Retina (tissue), 1 donor: ENCODE measurements at regions not wholly inside any gene's neighbourhood (a gene's known extent, or its start where the extent isn't known, plus 50 kb on each side); places are given as distances from the start of the nearest gene placed in this dataset.
"Not testable (repeated sequence)": the region's sequence is repeated elsewhere in the genome, so short reads cannot be mapped to it uniquely, and the experiment has no call there.

Experiments used
- DNase-seq: peaks from one replicate; pipeline ENCODE4 v3.0.0-alpha.2; 2016

DNA sequence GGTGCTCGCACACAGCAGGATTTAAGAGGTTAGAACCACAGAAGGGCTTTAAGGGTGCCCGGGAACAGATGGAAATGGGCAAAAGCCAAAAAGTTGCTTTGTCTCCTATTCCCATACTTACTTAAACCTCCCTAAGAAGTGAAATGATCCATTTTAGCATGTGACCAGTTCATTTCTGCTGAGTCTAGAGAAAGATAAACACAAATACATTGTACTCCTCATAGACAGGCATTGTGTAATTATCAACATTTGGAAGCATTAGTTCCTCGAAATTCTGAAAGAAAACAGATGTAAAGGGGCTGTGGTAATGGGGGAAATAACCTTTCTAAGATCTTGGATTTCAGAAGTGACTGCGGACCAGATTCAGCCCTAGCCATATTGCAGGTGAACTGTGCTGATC, 178.3 kb downstream of the CYB561 start:
- no peak for DNase-seq

DNA sequence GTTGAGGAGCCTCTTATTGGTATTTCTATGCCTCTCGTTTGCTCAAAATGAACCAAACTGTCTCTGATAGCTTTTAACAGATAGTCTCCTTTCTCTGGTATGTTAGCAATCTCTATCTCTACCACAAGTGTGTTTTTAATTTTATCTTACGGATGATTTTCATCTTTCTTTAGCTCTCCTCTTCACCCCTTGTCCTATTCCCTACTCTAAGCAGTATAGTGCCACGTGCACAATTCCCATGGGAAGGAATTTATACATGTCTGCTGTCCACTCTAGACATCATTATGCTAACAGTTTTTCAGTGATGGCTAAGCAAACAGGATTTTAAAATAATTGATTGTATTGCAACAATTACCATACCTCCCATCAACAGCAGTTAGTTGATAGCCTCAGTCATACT, 177.3 kb downstream of the CYB561 start:
- DNase-seq: no peak

DNA sequence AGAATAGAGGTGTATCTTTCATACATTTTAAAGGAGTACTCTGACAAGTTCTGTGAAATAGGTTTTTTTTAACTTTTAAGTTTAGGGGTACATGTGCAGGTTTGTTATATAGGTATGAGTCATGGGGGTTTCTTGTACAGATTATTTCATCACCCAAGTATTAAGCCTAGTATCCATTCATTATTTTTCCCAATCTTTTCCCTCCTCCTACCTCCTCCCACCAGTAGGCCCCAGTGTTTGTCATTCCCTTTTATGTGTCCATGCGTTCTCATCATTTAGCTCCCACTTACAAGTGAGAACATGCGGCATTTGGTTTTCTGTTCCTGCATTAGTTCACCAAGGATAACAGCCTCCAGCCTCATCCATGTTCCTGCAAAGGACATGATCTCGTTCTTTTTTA, 175.5 kb downstream of the CYB561 start:
- DNase-seq: no peak

DNA sequence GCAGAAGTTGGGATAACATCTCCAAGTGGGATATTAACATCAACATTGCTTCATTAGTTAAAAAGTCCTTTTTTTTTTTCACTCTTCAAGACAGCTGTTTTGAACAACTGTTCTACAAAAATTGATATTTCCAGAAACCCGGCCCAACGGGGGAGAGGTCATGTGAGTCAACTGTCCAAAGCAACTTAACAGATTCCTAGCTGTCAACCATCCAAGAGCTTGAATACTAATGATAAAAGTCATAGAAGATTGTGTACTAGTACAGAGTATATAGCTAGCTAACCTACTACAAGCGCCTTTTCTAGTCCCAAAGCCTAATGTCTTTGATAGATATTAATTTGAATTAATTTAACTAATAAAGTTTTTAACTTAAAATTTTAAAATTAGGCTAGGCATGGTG, 172.0 kb downstream of the CYB561 start:
- DNase-seq: no peak

DNA sequence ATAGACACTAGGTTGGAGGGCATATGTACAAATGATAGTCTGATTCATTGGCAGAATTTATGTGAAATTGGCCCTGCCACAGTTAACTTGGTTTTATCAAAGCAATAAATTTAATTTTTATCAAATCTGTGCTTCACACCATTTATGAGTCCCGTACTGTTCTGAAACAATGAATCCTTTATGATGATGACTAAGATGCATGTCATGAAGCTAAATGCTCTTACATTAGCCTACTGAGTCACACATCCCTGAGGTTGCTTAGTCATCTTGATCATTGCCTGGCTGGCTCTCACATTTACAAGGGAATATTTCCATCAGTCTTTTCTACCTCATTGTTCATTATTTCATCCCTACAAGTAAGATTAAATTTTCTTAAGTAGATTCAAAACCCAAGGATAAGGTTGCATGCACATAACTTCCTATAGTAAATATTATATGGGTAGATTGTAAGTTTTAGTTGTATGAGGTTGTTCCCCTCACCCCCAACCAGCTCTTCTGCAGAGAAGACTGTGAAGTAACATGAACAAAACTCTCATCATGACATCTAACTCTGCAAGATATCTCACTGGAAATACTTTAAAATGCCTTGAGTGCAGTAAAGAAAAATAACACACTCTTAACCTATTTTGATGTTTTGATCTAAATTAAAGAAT, 170.7 kb downstream of the CYB561 start:
- no peak for DNase-seq

DNA sequence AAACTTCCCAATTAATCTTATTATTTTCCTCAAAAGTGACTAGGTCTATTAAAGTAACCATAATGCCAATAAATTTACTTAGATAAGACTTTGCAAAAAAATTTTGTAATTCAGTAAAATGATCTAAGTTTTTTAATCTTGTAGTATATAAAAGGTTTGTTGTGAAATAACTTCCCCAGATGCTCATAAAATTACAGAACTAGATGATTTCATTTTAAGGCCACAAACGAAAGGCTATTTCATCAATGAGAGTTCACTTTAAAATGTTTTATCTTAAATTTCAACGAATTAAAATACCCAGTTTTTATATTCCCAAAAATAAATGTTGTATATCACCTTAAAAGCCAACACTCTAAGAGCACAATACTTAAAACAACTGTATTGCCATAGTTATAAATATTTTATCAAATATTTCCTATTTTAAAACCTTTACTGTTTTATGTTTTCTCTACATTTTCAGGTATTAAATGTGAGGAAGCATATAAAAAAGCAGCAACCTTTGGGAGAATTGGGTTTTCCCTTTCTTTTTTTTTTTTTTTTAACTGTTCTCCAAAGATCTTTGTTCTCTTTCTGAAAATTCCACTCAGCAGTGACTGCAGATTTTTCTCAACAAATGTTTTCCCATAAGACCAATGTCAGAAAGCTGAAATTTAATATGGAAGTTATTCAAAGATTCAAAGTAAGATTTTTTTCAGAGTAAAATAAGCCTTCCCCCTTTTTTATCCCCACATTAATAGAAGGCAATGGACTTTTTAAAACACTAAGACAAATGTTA, 169.9 kb downstream of the CYB561 start:
- DNase-seq: no peak

DNA sequence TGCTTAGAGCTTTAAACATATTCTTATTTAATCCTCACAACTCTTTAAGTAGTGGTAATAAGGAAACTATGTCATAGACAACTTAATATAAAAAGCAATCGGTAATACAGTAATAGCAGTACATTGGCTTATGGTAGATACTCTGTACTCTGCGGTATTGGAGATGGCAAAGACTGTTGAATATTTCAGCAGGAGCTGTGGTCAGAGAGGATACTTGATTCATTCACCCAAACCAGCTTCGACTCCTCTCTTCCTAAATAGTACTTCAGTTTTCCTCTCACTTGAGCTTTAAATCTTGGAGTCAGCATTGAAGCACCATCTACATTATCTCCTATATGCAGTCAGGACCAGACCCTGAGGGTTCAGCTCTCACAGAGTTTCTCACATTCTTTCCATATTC, 169.3 kb downstream of the CYB561 start:
- DNase-seq: no peak

DNA sequence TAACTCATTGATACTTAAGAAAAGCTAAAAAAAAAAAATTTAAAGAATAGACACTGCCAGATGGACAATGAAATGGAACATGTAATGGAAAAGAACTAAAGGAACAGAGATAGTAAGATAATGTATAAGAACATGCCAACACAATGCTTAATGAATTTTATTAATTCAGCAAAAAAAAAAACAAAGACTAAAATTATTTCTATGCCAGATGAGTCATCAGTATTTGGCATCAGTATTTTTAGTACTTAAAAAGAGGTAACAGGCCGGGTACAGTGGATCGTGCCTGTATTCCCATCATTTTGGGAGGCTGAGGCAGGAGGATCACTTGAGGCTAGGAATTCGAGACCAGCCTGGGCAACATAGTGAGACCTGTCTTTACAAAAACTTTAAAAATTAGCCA, 168.5 kb downstream of the CYB561 start:
- no peak for DNase-seq

DNA sequence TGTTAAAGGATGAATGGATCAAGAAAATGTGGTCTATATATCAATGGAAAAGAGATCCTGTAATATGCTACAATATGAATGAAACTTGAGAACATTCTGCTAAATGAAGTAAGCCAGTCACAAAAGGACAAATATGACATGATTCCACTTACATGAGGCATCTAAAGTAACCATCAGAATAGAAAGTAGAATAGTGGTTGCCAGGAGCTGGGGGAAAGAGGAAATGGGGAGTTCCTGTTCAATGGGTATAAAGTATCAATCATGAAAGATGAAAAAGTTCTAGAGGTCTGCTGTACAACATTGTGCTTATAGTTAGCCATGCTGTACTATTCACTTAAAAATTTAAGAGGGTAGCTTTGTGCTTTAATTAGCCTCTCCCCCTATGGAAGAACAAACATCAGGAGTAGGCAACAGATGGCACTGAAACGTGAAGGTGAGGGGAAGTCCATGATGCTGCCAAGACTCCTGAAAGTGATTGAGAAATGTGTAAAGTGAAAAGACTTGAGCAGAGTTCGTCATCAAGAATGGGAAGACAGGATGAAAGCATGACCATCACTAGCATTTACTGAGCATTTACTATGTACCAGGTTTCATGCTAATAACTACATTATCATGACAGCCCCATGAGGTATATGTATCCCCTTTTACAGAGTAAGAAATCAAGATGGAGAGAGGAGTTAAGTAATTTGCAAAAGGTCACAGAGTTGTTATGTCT, 167.2 kb downstream of the CYB561 start:
- no peak for DNase-seq

DNA sequence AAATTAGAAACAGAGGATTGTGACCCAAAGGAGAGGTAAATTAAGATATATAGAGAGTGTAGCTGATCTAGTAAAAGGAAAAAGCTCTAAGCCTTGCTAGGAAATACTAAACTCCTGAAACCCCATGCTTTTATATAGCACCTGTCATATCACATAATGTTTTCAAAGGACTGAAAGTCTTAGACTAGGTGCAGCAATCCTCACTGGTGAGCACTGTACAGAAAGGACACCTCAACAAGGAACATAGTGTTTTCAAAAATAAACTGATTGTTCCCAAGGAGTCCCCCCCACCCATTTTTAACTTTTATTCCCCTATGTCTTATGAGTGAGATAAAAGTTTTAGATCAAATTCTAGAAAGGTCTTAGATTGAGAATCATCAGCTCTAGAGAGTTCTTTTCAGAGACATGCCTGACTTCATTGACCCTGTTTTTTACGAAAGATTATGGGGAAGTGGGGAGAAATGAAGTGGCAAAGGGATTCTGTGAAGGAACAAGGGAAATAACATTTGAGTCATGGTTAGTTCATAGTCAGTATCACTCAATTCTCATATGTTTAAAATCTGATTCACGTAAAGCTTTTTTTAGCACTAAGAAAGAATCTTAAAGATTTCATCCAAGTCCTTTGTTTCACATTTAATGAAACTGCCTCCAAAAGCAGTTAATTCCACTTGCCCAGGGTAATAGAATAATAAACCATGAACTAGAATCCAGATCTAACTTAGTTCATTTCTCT, 166.4 kb downstream of the CYB561 start:
- no peak for DNase-seq

DNA sequence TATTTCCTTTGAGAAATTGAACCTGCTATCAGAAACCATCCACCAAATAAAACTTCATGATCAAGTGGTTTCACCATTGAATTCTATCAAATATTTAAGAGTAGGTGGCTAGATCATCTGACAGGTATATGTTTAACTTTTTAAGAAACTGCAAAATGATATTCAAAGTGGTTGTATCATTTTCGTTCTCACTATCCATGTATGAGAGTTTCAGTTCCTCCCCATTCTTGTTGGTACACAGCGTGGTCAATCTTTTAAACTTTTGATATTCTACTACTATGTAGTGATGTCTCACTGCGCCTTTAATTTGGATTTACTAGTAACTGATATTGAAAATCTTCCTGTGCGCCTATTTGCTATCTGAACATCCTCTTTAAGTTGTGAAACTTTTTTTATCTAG, 163.7 kb downstream of the CYB561 start:
- DNase-seq: no peak

DNA sequence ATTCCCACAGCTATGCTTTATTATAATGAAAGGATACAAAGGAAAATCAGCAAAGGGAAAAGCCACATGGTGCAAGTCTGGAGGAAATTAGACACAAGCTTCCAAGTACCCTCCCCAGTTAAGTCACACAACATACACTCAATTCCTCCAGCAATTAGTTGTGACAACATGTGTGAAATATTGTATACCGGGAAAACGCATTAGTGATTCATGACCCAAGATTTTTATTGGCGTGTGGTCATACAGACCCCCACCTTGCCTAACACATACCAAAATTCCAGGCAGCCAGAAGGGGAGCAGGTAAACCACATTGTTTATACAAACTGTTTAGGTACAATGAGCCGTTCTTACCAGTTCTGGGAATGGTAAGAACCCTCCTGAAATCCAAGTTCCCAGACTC, 160.6 kb downstream of the CYB561 start:
- DNase-seq: no peak

DNA sequence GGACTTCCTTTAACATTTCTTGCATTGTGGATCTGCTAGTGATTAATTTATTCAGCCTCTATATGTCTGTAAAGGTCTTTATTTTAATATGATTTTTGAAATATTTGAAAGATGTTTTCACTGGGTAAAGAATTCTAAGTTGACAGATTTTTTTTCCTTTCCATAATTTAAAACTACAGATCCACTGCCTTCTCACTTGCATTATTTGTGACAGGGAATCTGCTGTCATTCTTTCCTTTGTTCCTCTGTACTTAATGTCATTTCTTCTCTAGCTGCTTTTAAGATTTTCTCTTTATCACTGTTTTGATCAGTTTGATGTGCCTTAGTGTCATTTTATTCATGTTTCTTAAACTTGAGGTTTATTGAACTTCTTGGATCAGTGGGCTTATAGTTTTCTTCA, 159.9 kb downstream of the CYB561 start:
- no peak for DNase-seq

DNA sequence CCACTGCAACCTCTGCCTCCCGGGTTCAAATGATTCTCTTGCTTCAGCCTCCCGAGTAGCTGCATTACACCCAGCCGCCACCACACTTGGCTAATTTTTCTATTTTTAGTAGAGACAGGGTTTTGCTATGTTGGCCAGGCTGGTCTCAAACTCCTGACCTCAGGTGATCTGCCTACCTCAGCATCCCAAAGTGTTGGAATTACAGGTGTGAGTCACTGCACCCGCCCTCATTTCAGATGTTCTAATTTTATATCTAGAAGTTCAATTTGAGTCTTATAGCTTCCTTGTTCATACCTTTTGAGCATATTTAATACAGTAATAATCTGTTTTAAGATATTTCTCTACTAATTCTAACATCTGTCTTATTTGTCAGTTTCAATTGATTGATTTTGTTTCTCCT, 159.1 kb downstream of the CYB561 start:
- DNase-seq: not testable (repeated sequence)

DNA sequence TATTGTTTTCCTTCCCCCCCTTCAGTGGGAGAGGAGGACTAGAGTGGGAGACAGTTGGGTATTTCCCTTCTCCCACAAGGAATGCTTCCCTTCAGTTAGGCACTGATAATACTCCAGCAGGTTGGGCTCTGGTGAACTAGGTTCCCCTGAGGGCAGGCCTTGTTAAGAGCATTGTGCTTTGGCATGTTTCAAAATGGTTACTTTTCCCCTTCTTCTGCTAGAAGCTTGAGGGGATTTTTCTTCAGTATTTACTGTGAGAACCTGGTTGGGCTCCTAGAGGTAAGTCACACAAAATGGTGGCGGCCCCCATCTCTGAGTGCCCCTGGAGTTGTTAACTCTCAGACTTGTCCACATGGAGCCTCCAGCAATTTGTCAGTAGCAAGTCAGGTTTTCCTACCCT, 156.2 kb downstream of the CYB561 start:
- DNase-seq: no peak

DNA sequence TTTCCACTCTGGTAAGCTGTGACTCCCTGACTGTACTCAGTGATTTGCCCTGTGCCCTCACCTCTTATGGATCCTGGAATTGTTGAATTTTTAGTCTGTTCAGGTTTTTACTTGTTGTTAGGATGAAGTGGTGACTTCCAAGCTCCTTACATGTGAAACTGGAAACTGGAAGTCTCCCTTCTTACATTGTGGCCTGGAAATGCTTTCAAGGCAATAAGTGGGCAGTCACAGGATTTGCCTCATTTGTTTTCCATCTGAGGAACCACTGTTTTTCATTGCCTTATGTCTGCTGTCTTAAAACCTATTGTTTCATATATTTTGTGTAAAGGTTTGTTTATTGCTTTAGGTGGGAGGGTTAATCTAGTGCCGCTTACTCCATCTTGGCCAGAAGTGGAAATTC, 155.8 kb downstream of the CYB561 start:
- no peak for DNase-seq

DNA sequence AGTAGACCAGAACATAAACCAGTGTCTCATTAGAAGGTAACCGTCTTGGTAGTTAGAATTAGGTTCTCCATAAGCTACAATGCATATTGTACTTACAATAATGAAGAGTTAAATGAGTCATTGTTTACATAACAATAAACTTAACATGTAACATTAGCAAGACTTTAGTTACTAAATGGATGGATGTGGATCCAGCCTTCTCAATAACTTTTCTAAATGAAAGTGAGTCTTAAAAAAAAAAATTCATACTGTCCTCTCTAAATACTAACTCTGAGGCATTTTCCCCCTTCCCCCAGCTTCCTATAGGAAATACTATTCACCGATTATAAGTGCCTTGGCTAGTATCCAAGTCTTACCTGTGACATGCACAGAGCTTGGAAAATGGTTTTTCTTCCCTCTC, 155.3 kb downstream of the CYB561 start:
- no peak for DNase-seq

DNA sequence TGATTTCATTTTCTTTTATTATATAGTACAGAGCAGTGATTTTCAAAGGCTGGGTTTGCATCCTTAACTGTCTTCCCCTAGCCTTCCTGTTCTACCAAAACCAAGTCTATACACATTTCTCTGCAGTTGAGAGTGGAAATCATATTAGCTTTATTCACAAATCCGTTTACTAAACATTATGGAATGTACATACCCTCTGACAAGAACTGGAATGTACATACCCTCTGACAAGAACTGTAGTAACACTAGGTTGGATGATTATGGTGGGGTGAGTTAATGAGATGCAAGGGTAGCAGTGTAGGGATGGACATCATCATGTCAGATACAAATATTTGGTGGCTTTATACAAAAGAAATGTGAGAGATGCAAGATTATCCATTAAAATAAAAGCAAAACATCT, 154.8 kb downstream of the CYB561 start:
- no peak for DNase-seq

DNA sequence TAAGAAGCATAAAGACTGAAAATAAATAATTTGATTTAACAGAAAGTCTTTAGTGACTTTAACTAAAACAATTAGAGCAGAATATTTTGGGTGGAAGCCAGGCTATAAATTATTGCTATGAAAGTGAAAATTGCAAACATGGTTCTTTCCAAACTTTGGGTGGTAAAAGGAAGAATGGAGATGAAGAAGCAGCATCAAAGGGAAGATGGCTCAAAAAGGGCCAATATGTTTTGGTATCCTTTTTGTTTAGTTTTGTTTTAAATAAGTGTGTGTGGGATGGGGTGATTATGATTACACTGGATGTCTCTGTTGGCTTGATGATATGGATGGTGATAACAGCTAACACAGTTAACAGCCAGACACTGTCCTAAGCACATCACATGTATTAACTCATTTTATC, 153.7 kb downstream of the CYB561 start:
- DNase-seq: no peak

DNA sequence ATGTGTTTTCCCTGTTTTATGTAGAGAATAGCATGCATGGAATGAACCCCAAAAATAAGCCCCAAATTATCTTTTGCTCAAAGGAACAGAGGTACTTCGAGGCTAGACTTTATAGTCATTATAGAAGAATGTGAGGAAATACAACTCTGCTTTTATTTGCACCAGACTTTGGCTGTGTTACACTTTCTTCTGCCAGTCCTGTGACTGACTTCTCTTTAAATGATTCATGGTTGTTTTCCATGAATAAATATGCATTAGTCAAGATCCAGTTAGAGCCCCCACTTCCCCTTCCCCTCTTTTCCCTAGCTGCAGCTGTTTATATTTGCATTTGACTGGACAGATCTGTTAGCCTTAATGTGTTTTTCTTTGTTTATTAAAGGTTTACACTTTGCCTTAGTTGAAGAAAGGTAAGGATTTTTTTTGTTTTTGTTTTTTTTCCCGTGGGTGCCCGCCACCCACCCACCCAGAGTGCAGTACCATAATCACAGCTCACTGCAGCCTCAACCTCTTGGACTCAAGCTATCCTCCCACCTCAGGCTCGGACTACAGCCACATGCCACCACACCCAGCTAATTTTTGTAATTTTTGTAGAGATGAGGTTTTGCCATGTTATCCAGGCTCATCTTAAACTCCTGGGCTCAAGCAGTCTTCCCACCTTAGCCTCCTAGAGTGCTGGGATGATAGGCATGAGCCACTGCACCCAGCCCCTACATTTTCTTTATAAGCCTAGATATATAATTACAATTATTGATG, 152.6 kb downstream of the CYB561 start:
- no peak for DNase-seq

DNA sequence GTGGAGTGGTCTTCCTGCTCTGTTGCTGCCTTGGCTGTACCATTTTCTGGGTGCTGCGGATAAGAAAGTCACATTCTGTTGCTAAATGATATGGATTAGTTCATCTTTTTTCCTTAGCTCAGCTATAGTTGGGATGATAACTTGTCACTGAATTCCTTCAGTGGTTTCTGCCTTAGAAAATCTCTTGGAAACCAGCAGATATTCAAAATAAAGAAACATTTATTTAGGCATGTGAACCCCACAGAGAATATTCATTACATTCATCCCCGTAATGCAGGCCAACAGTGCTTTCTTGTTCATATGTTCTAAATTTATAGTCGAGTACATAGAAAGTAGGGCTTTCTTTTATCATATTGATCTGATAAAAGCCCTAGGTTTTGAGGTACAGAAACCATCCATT, 151.3 kb downstream of the CYB561 start:
- no peak for DNase-seq

DNA sequence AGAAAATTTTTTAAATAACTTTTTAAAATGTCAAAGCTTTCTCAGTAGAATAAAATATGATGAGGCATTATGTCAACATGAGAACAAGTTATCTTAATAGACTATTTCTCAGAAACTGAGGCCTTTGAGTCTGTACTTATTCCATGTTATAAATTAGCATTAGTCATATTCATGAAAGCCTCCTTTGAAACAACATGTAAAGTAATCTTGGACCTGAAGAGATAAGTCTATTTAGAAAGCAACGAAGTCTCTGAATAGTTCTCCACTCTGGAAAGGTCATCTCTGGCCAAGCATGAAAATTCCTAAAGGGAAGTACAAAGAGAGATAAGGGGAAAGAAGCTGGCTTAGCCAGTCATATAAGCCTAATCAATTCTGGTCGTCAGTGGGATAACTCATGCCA, 150.8 kb downstream of the CYB561 start:
- DNase-seq: no peak
